Retinal pigment epithelial cell (primary cell): ENCODE measurements at regions not wholly inside any gene's neighbourhood (a gene's known extent, or its start where the extent isn't known, plus 50 kb on each side); places are given as distances from the start of the nearest gene placed in this dataset.

Source experiments
- DNase-seq: peaks from one replicate; pipeline ENCODE4 v3.0.0-alpha.2; 2010; ENCODE audit warnings: low read depth
- H3K4me3 ChIP-seq: 2 replicates; pipeline ENCODE4 v1.5.1; 2011; ENCODE audit warnings: mild to moderate bottlenecking, low read length, control low read depth, moderate library complexity
- CTCF ChIP-seq: conservative IDR thresholded peaks from 2 replicates; pipeline ENCODE4 v1.5.1; 2011; ENCODE audit warnings: low read depth, low read length, control low read depth, inconsistent platforms

GRCh38 chr13:65990684-65991083 is 1239.5 kb downstream of the PCDH9 start:
- no peak for DNase-seq
- TF ChIP-seq CTCF = no peak
- H3K4me3 ChIP-seq = no peak overlapping the region

DNA sequence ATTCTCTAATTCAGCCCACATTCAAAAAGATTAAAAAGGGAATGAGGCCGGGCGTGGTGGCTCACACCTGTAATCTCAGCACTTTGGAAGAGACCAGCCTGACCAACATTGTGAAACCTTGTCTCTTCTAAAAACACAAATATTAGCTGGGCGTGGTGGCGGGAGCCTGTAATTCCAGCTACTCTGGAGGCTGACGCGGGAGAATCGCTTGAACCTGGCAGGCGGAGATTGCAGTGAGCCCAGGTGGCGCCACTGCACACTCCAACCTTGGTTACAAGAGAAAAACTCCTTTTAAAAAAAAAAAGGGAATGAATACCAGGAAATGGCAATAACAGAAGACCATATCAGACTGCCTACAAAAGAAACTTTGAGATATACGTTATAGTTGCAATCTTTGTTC is 1244.5 kb downstream of the PCDH9 start:
- no peak for TF ChIP-seq CTCF
- no peak for DNase-seq
- no peak overlapping the region for H3K4me3 ChIP-seq

DNA sequence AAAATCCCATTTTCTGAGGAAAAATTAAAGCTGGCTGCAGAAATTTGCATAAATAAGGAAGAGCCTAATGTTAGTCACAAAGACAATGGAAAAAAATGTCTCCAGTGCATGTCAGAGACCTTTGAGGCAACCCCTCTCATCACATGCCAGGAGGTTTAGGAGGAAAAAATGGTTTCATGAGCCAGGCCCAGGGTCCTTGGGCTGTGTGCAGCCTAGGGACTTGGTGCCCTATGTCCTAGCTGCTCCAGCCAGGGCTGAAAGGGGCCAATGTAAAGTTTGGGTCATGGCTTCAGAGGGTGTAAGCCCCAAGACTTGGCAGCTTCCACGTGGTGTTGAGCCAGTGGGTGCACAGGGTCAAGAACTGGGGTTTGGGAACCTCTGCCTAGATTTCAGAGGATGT is 1252.6 kb downstream of the PCDH9 start:
- no peak overlapping the region for H3K4me3 ChIP-seq
- no peak for DNase-seq
- no peak for TF ChIP-seq CTCF

DNA sequence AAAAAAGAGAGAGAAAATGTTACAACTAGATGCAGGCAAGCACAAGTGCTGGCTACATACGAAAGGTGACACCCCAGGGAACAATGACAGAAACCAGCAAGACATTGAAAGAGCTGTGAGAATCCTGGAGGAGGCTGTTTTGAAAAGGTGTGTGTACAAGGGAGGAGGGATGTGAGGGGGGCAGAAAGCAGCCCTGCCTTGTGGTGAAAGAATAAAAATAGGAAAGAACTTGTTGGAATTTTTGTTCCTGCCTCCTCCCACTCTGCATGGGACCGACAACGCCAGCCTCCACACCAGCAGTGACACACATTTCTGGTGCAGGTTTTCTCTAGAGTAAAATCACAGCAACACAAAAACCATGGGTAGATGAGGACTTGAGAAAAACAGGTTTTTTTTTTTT is 1258.6 kb downstream of the PCDH9 start:
- TF ChIP-seq CTCF = no peak
- DNase-seq = no peak
- H3K4me3 ChIP-seq = no peak overlapping the region

- no peak for DNase-seq
- H3K4me3 ChIP-seq = no peak overlapping the region
- TF ChIP-seq CTCF = peak; percentile 44
These were observed 1263.1 kb downstream of the PCDH9 start for GRCh38 chr13:65966991-65967451.

GRCh38 chr13:65965501-65965900 is 1264.6 kb downstream of the PCDH9 start:
- DNase-seq = no peak
- no peak overlapping the region for H3K4me3 ChIP-seq
- TF ChIP-seq CTCF = no peak

DNA sequence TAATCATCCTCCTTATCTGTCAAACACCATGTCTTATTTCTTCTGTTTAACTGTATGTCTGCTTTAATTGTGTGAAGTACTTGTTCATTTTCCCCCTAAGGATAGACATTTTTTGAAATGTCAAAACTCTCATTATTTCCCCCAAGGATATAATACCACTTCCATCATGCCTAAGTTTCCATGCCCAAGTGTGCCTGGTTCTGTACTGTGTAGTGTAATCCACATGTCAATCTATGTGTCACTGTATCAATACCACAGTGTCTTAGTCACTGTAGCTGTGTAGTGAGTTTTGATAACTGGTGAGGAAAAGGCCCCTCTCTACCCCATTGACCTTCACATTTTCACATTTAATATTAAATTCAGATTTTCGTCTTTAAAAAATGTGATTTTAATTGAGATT is 1265.5 kb downstream of the PCDH9 start:
- DNase-seq = no peak
- no peak overlapping the region for H3K4me3 ChIP-seq
- no peak for TF ChIP-seq CTCF
